Putamen (tissue), 1 donor: ENCODE measurements at regions not wholly inside any gene's neighbourhood (a gene's known extent, or its start where the extent isn't known, plus 50 kb on each side); places are given as distances from the start of the nearest gene placed in this dataset.

ENCODE experiments used
- DNase-seq: peaks from one replicate; pipeline ENCODE4 v3.0.0-alpha.2; 2016; ENCODE audit warnings: low spot score

DNA sequence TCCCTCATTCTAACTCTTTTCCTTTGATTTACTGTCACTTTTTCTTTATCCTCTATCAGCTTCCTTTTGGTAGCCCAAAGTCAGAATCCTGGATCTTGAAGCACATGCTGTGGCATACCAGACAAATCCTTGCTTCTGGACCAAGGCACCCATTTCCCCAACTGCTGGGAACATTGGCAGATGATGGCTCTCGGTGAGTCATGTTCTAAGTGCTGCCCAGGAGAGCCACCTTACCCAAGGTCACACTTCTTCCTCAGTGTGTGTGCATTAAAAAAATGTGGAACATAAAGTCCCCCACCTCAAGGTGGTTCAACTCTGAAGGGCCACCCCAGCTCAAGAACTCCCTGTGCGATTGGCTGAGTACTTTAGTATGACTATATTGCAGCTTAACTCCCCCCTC is 141.4 kb upstream of the PUM3 start:
- DNase-seq, result no peak

DNA sequence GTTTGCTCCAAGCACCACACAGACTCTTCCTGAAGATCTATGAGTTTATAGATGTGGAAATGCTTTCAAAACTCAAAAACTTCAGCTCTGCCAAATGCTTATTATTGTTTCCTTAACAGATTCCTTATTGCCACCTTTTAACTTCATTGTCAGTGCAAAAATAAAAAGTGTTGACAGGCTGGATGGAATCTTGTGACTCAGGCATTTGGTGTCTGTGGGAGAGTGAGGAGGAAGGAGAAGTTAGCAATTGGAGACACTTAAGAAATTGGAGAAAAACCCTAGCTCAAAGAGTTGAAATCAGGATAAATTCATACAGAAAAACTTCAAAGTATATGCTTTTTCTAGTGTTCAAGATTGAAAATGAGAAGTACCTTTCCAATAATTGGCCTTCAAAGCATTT is 140.6 kb upstream of the PUM3 start:
- peak; percentile 13 for DNase-seq

DNA sequence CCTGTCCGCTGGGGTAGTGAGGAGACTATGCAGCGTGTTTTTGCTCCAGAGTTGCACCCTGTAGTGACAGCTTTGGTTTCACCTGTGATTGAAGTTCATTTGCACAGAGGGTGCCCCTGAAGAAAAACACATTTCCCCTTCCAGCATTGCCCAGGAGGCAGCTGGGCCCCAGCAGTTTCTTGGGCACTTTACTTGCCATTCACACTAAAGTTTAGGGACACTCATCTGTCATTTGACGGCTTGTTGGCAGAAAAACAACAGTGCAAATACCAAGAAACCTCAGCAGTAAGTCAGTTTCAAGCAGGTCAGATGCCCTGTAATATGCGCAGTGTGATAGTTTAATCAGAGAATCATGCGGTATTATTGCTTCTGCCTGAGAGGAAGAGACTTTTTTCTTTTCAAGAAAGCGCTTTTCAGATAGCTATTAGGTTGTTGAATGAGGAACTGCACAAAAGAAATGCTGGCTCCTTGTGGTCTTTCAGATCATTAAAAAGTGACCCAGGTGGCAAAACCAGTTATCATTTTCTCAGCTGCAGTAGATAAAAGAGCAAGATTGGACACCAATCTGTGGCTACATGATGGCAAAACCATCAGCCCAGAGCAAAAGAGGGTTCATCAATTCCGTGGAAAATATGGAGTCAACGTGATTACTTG is 136.2 kb upstream of the PUM3 start:
- no peak for DNase-seq

DNA sequence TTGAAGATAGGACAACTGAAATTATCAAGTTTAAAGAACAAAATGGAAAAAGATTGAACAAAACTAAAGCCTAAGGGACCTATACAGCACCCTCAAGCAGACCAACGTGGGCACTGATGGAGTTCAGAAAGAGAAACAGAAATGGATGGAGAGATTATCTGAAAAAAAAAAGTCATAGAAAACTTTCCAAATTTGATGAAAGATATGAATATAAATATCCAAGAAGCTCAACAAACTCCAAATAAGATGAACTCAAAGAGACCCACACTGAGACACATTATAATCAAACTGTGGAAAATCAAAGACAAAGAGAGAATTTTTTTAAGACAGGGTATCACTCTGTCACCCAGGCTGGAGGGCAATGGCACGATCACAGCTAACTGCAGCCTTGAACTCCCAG is 128.6 kb upstream of the PUM3 start:
- no peak for DNase-seq

DNA sequence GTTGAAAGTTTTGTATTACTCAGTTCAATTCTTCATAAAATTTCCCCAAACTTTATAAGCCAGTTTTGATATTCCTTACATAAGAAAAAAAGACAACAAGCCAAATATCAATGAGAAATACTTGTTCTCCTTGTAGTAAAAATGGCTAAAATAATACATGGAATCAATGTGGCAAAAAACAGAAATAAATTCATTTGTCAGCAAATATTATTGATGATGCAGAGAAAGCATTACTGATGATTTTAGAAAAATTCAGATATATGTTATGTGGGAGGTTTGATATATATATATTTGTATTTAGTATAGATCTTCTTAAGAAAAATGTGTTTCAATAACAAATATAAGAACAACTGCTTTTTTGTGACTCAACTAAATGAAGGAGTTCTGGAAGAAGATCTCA is 127.0 kb upstream of the PUM3 start:
- no peak for DNase-seq

DNA sequence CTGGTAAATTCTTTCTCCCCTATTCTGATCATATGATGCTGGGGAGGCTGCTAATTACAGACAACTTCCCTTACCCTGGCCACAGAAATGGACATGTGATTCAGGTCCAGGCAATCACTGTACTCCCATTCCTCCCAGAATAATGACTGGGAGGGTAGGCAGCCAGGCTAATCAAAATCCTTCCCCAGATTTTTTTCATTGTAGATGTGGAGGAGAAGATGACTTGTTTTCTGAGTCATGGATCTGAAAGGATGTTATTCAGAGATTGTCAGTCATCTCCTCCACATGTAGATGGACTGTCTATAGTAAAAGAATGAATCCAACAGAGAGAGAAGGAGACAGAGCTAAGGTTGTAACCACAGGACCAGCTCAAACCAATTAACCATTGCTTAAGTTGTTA is 123.9 kb upstream of the PUM3 start:
- DNase-seq, result no peak

DNA sequence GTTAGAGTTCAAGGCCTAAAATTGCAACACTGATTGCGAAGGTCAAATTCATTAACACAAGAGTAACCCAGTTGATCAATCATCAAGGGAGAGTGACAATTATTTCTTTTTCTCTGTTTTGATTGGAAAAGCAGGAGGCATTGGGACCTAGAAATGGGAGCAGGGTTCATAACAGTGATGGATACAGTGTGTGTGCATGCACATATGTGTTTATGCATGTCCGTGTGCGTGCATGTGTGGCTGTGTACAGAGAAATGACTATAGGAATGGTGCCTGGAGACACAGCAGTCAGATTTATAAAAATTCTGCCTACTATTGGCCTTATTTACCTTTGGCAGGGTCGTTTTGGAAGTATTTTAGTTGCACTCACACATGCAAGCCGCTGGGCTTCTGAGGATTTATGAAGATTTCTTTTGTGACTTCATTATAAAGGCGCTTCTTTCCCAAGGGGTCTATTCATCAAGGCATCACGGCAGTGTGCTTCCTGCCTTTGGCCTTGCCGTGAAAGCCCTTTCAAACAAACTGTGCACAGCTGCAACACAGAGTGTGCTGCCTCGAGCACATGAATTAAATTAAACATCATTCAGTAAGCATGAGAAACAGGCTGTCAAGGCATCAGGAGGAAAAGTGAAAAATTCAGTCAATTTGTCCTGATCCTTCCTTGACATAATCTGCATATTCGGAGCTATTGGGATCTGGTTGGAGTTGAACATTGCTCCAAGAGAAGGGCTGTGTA is 122.8 kb upstream of the PUM3 start:
- no peak for DNase-seq

DNA sequence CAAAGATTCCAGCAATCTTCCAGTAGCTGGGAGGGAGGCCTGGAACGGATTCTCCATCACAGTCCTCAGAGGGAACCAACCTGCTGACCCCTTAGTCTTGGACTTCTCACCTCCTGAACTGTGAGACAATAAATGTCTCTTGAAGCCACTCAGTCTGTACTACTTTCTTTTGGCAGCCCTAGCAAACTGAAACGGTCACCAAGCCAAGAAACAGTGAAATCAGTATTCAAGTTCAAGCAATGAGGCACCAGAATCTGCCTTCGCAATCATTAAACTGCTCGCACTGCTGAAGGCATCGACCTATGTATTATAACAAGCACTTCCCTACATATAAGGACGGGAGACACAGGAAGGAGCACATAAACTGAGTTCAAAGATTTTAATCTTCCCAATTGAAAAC is 120.6 kb upstream of the PUM3 start:
- DNase-seq, result no peak

DNA sequence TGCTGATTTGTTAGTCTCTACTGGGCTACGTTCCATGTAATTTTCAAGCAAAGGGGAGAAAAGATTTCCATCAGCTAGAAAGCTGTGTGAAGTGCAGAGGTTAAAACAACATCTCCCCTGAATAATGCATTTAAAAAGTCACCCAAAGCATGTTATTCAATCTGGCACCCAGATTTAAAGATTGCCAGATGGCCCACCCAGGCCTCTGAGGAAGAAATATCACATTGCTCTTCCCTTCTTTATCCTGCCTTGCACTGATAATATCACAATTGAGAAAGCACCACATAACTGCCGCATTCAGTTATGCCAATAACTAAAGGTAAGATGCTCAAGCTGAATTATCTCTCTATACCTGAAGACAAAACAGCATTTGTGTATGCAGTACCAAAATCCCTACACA is 119.4 kb upstream of the PUM3 start:
- no peak for DNase-seq

DNA sequence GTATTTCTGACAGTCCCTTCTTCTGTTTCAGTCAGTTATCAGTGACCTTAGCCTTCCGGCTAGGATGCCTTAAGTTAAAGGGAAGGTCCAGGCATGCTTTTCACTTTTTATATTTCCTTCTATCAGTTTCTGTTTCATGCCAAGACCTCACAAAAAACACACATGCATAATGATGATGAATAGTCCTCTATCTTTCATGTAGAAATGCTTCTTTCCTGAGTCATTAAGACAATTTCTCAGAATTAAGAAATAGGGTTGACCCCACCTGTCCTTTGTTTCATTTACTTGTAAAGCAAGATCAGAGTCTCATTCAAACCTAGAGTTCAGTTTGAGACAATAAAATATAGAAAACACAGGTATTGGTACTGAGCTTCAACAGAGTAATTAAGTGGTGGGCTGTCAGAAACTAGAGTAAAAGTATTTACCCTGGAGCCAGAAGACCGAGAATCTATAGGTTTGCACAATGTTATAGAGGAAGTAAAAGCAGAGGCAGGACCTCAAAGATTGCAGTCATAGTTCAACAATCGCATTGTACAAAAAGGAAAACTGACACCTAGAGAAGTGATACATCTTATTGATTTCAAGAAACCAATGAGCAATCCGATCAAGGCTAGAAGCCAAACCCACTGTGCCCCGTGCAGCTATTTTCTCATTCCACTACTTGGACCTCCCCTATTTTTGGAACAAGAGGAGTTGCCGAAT is 118.7 kb upstream of the PUM3 start:
- DNase-seq, result no peak

DNA sequence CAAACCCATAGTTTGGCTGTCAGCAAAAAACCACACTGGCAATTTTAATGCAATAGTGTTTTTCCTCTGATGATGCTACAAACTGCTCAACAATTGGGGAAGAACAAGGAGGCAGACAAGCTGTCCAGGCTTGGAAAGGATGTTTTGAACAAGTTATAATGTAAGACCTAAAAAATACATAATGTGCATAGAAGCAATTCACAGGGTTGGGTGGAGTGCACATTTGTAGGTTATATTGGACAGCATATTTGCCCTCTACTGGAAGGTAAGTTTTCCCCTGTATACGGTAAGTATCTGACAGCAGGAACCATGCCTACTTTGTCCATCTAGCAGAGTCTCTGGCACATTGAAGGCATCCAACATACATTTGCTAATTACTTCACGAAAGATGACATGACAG is 114.3 kb upstream of the PUM3 start:
- DNase-seq, result no peak

DNA sequence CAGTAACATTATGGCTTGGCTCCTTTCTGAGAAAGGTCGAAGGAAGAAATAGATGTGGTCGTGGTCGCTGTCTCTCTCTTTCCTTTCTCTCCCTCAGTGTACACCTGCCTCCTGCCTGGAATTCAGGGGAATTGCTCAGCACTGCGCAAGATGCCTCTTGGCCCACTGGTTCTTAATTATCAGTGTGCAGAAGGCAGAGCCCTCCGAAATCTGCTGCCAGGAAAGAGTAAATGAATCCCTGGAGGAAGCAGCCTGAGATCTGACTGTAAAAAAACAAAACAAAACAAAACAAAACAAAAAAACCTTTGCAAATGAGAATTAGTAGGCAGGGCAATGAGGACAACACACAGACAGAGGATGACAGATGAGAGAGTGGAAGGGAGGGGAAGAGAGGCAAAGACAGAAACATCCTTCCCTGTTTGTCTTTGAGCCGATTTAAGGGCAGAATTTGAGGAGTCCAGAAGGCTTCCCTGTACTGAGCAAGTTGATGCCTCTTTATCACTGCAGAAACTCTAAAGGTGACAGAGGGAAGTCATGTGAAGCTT is 113.8 kb upstream of the PUM3 start:
- DNase-seq, result no peak

DNA sequence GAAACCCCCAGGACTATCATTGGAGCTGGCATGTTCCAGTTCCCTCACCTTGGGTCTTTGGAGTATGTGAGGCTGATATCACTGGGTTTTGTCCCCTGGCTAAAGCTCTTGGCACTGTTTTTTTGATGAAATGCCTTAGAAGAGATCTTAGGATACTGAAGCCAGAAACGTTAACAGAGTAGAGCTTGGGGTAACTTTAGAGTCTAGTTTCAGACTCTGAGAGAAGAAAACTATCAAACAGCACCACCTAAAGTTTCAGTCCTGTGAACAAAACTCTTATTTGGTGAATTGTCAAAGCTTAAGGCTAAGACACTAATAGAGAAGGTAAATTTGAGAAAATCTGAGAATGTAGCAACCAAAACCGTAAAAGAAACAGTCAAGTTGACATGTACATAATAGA is 111.7 kb upstream of the PUM3 start:
- DNase-seq, result no peak

DNA sequence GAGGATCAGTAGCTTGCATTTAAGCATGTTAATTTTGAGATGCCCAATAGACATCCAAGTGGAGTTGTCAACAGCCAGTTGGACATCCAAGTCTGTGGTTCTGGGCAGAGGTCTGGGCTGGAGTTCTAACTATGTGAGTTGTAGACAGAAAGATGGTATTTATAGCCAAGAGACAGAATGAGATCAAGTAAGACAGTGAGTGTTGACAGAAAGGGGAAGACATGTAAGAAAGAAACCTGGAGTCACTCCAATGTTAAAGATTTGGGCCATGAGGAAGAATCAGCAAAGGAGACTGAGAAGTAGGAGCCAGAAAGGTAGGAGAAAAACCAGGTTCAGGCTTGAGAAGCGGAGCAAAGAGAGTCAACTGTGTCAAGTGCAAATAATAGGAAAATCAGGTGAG is 95.5 kb upstream of the PUM3 start:
- DNase-seq, result peak; percentile 11

DNA sequence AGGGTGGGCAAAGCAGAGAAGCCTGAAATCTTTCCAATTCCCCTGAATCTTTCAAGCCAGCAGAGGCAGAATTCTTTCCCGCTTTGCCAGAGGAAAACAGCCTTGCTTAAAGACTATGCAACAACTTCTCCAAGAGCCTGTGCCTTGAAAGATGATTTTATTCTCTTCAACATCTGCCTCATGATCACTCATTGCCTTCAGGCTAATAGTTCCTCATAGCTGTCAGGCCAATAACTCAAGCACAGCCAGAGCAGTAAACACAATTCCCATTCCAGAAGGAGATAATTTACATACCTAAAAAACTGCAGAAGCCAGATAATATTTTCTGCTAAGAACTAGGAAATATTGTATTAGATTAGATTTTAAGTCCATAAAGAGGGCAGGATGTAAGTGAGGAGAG is 92.3 kb upstream of the PUM3 start:
- DNase-seq, result no peak

DNA sequence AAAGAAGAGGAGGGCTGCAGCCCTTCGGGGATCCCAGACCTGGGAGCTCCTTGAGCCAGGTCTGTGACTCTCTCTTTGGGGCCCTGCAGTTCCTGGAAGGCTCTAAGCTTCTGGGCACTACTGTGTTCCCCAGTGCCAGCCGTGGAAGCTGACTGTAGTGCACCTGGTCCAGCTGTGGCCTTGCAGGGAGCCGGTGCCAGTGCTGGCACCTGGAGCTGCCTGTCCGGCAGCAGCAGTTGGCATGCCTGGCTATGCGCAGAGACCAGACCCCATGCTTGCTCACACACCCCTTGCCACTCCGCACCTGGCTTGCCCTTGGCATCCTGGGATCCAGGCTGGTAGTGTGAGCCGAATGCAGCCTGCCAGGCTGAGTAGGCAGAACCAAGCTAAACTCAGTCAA is 91.0 kb upstream of the PUM3 start:
- no peak for DNase-seq

DNA sequence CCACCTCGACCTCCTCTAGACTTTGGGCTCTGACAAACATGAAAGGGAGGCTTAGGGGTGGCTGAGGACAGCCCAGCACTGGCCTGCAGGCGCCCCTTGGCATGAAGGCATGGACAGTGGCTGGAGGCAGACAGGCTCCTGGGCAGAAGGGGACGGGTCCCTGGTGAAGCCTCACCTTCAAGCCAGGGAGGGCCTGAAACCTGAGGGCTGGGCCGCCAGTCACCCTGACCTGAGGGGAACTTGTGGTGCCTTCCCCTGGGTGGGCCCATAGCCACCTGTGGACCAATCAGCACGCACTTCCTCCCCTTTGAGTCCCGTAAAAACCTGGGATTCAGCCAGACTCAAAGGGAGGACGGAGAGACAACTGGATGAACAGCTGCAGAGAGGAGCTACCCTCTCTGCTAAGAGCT is 90.4 kb upstream of the PUM3 start:
- no peak for DNase-seq

DNA sequence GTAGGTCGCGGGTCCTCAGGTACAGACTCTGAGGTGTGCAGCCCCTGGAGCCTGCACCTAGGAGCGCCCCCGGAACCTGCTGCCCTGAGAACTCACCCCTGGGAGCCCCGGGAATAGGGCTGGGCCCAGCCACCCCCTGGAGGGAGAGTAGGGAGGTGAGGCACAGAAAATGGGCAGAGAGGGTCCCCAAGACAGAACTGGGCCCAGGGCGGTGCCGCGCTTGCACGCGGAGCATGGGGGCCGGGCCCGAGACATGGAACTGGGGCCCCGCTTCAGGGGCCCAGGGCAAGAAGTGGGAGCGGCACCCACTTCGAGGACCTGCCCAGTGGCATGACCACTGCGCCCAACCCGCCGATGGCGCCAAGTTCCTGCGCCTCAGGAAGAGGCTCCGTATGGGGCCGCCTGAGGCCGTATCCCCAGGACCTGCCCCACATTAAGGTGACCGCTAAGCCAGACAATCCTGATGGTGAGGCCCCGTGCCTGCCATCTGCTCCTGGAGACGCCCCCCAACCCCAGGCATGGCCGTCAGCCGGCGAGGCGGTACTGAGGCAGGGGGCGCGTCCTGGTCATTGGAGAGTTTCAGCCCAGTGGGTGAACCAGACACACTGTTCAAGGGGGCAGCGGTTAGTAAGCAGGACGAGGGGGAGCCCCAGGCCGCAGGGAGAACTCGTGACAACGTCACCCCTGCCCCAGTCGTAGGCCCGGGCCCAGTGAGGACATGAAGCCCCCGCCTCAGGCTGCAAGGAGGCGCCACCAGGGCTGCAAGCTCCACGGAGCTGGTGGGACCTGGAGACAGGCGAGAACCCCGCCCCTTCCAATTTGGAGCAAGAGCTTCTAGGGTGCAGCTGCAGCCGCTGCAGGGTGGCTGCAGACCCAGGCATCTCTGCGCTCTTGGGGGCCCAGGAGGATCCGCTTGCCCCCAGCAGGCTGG is 89.5 kb upstream of the PUM3 start:
- DNase-seq, result no peak

DNA sequence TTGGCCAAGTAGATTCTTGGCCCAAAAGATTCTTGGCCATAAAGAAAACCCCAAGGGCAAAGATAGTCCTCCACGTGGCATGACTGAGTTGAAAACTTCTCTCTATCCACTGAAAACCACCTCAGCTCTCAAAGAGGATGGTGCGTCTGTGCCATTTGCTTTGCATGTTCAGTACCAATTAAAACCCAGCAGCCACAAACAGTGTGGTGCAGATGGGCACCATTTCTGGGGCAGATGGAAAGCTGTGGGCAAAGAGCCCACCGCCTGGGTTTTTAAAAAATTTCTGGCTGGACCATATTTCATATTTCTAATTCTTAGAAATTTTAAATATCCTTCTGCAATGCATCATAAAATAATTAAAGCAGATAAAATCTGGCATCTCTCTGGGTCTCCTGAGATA is 84.5 kb upstream of the PUM3 start:
- no peak for DNase-seq

DNA sequence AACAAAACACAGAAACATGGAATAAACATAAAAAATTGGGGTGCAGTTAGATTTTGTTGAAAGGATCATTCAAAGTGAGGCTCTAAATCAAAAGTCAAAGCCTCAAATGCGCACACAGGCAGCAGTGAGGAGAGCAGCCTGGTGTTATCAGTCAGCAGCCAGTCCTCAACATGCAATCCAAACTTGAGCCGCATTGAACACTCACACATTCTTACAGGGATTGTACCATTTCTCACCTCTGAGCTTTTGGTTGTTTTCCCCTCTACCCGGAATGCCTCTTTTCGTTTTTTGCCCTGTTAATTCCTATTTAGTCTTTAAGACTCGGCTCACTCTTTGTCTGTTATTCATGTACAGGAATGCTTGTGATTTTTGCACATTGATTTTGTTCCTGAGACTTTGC is 81.1 kb upstream of the PUM3 start:
- DNase-seq, result no peak

DNA sequence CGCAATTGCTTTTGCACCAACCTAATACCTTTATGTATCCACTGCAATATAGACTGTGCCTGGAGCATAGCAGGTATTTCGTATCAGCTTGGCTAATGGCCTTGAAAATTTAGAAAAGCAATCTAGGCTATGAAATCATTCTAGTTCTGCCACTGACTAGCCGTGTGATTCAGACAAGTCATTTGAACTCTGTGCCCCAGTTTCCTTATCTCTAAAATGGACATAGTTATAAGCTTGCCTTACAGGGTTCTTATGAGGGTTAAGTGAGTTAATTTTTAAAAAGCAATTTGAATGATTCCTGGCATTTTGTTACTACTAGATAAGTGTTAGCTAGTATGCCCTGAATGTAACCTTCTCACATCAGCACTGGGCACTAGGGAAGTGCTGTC is 80.5 kb upstream of the PUM3 start:
- no peak for DNase-seq

DNA sequence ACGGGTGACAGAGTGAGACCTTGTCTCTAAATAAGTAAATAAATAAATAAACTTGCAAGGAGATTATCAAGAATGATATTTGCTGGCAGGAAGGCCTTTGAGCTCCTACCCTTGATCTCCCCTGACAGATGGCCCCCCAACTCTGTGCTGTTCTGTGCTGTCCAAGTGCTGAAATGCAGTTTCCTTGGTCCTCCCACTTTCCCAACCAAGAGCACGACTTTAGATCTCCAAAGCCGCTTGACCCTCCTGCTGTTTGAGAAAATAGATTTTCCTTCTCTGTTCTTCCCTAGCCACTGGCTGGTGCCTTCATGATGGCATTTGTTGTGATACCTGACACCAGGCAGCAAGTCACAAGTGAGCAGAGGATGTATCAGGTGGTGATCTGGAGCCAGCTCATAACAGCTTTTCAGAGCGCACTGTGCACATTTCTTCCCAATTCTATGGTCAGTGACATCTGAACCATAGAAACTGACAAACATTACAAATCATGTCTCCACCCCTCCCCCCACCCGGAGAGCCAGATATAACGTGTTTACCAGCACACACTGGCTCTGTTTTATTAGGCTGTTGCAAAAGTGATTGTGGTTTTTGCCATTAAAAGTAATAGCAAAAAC is 80.0 kb upstream of the PUM3 start:
- no peak for DNase-seq
